Ovary (tissue), 3 donors: ENCODE measurements at regions not wholly inside any gene's neighbourhood (a gene's known extent, or its start where the extent isn't known, plus 50 kb on each side); places are given as distances from the start of the nearest gene placed in this dataset.

Experiments
- EP300 ChIP-seq: sonication (generic); formaldehyde crosslinking; IDR thresholded peaks from one replicate; pipeline ENCODE4 v1.6.1; 2017; ENCODE audit warnings: antibody characterized with exemption
- POLR2A ChIP-seq: fragments of 450-650 bp; IDR thresholded peaks from one replicate; pipeline ENCODE4 v1.6.1; 2017; ENCODE audit warnings: antibody characterized with exemption, mild to moderate bottlenecking, moderate library complexity
- TF ChIP-seq, protein P1 (sequence below), 3 donors: fragments of 450-650 bp in 2 of 3; fragments of 200-600 bp in 1 of 3; IDR thresholded peaks; one replicate each; pipeline versions ENCODE4 v1.5.1 to v1.8.0; 2016 to 2022; ENCODE audit warnings: antibody characterized with exemption in 3 of 3, mild to moderate bottlenecking in 1 of 3
- donor health status: DM: no; HTN: no; CAD: no.

DNA sequence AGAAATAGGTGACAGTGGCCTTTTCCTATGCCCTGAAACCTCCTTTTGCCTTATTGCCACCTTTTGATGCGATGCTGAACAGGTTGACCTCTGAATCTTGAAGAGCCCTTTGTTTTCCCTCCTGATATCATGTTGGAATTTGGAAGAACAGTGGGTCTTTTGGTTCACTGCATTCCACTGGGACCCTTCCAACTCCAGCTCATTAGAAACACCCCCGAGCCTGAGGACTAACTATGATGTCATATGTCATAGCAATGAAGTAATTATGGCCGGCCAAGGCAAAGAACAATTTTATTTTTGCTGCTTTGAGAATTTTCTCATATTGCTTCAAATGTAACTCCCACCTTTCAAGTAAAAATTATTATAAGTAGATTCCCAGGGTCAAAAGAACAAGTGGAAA is 353.4 kb upstream of the JAG1 start:
- TF ChIP-seq, protein P1, sequence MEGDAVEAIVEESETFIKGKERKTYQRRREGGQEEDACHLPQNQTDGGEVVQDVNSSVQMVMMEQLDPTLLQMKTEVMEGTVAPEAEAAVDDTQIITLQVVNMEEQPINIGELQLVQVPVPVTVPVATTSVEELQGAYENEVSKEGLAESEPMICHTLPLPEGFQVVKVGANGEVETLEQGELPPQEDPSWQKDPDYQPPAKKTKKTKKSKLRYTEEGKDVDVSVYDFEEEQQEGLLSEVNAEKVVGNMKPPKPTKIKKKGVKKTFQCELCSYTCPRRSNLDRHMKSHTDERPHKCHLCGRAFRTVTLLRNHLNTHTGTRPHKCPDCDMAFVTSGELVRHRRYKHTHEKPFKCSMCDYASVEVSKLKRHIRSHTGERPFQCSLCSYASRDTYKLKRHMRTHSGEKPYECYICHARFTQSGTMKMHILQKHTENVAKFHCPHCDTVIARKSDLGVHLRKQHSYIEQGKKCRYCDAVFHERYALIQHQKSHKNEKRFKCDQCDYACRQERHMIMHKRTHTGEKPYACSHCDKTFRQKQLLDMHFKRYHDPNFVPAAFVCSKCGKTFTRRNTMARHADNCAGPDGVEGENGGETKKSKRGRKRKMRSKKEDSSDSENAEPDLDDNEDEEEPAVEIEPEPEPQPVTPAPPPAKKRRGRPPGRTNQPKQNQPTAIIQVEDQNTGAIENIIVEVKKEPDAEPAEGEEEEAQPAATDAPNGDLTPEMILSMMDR (IDR thresholded peaks at IDR 0.05), result no peak
- TF ChIP-seq POLR2A (no peak), EP300 (no peak)
